MM.1S (cell line): ENCODE measurements at regions not wholly inside any gene's neighbourhood (a gene's known extent, or its start where the extent isn't known, plus 50 kb on each side); places are given as distances from the start of the nearest gene placed in this dataset.

Experiments
- DNase-seq: peaks from one replicate; pipeline ENCODE4 v3.0.0-alpha.2; 2015
- H2AFZ ChIP-seq: fragments of 300-600 bp; sonication (generic); 2 replicates; pipeline ENCODE4 v1.6.0; 2016; ENCODE audit warnings: antibody characterized with exemption, low read length
- H3F3A ChIP-seq: fragments of 300-600 bp; sonication (generic); 2 replicates; pipeline ENCODE4 v1.6.1; 2016; ENCODE audit warnings: mild to moderate bottlenecking, antibody characterized with exemption, low read length, moderate library complexity, mixed read lengths; ENCODE audit not compliant: insufficient read depth
- H3K27ac ChIP-seq: fragments of 300-600 bp; sonication (generic); 2 replicates; pipeline ENCODE4 v1.5.1; 2016; ENCODE audit warnings: mild to moderate bottlenecking, low read length
- H3K27me3 ChIP-seq: fragments of 300-600 bp; sonication (generic); replicated peaks from 2 replicates; pipeline ENCODE4 v1.6.0; 2016; ENCODE audit warnings: low read length; ENCODE audit not compliant: insufficient read depth
- H3K36me3 ChIP-seq: fragments of 300-600 bp; sonication (generic); replicated peaks from 2 replicates; pipeline ENCODE4 v1.6.1; 2016; ENCODE audit warnings: mild to moderate bottlenecking, low read length, mixed read lengths; ENCODE audit not compliant: insufficient read depth
- H3K4me1 ChIP-seq: fragments of 300-600 bp; sonication (generic); 2 replicates; pipeline ENCODE4 v1.6.1; 2016; ENCODE audit warnings: low read length, mixed read lengths
- H3K4me2 ChIP-seq: fragments of 300-600 bp; sonication (generic); 2 replicates; pipeline ENCODE4 v1.6.0; 2016; ENCODE audit warnings: low read depth, low read length
- H3K4me3 ChIP-seq: fragments of 300-600 bp; sonication (generic); 2 replicates; pipeline ENCODE4 v1.5.1; 2016; ENCODE audit warnings: low read length, mixed read lengths
- H3K79me2 ChIP-seq: fragments of 300-600 bp; sonication (generic); 2 replicates; pipeline ENCODE4 v1.6.1; 2016; ENCODE audit warnings: mixed run types, low read length, mixed read lengths
- H3K9ac ChIP-seq: fragments of 300-600 bp; sonication (generic); 2 replicates; pipeline ENCODE4 v1.6.1; 2016; ENCODE audit warnings: low read length, mixed read lengths
- H3K9me2 ChIP-seq: fragments of 300-600 bp; sonication (generic); replicated peaks from 2 replicates; pipeline ENCODE4 v1.6.1; 2016; ENCODE audit warnings: mild to moderate bottlenecking, low read length, mixed read lengths; ENCODE audit not compliant: insufficient read depth
- H3K9me3 ChIP-seq: fragments of 300-600 bp; sonication (generic); replicated peaks from 2 replicates; pipeline ENCODE4 v1.6.1; 2016; ENCODE audit warnings: mild to moderate bottlenecking, low read length, mixed read lengths; ENCODE audit not compliant: insufficient read depth
- H4K20me1 ChIP-seq: fragments of 300-600 bp; sonication (generic); 2 replicates; pipeline ENCODE4 v1.6.1; 2016; ENCODE audit warnings: mild to moderate bottlenecking, low read length, moderate library complexity, mixed read lengths; ENCODE audit not compliant: insufficient read depth
- CTCF ChIP-seq: fragments of 300-600 bp; sonication (generic); IDR thresholded peaks from 2 replicates; pipeline ENCODE4 v1.5.1; 2016; ENCODE audit warnings: antibody characterized with exemption, low read length, mixed read lengths
- EZH2 ChIP-seq: fragments of 300-600 bp; sonication (generic); optimal IDR thresholded peaks from 2 replicates; pipeline ENCODE3; 2017; ENCODE audit warnings: low read depth, mild to moderate bottlenecking, antibody characterized with exemption, low read length, mixed read lengths
- EZH2phosphoT487 ChIP-seq: fragments of 300-600 bp; sonication (generic); IDR thresholded peaks from 2 replicates; pipeline ENCODE4 v1.6.1; 2018; ENCODE audit warnings: antibody characterized with exemption, low read length

GRCh38 chr15:87347806-87348515 lies 908.6 kb downstream of the NTRK3 start:
- Histone ChIP-seq H3K9me2 (no peaks in the 10 kb centered on the region), H3K4me1 (no peaks in the 10 kb centered on the region), H2AFZ (no peak overlapping the region), H3K9me3 (no peaks in the 10 kb centered on the region), H4K20me1 (no peaks in the 10 kb centered on the region), H3K36me3 (no peaks in the 10 kb centered on the region), H3K9ac (no peak overlapping the region), H3F3A (no peaks in the 10 kb centered on the region), H3K4me3 (no peak overlapping the region), H3K27me3 (no peaks in the 10 kb centered on the region), H3K27ac (no peak overlapping the region), H3K79me2 (no peaks in the 10 kb centered on the region), H3K4me2 (no peak overlapping the region)
- TF ChIP-seq EZH2phosphoT487 (no peak), CTCF (no peak), EZH2 (no peak)
- no peak for DNase-seq

- Histone ChIP-seq H3K9me2 (no peaks in the 10 kb centered on the region), H4K20me1 (no peaks in the 10 kb centered on the region), H3F3A (no peaks in the 10 kb centered on the region), H3K9me3 (no peaks in the 10 kb centered on the region), H3K9ac (no peak overlapping the region), H3K27me3 (no peaks in the 10 kb centered on the region), H3K27ac (no peak overlapping the region), H3K4me3 (no peak overlapping the region), H3K36me3 (no peaks in the 10 kb centered on the region), H3K79me2 (no peaks in the 10 kb centered on the region), H3K4me1 (no peaks in the 10 kb centered on the region), H3K4me2 (no peak overlapping the region), H2AFZ (no peak overlapping the region)
- TF ChIP-seq EZH2phosphoT487: no peak
- no peak for TF ChIP-seq EZH2
- TF ChIP-seq CTCF: no peak
- no peak for DNase-seq
Observed at GRCh38 chr15:87345961-87346360, 910.6 kb downstream of the NTRK3 start.

GRCh38 chr15:87343966-87344365 lies 912.6 kb downstream of the NTRK3 start:
- Histone ChIP-seq H4K20me1 (no peaks in the 10 kb centered on the region), H3F3A (no peaks in the 10 kb centered on the region), H3K79me2 (no peaks in the 10 kb centered on the region), H3K9me3 (no peaks in the 10 kb centered on the region), H3K9ac (no peak overlapping the region), H3K27ac (no peak overlapping the region), H3K9me2 (no peaks in the 10 kb centered on the region), H3K4me2 (no peak overlapping the region), H2AFZ (no peak overlapping the region), H3K27me3 (no peaks in the 10 kb centered on the region), H3K36me3 (no peaks in the 10 kb centered on the region), H3K4me3 (no peak overlapping the region), H3K4me1 (no peaks in the 10 kb centered on the region)
- DNase-seq: no peak
- no peak for TF ChIP-seq CTCF
